ENCODE measurements at regions not wholly inside any gene's neighbourhood (a gene's known extent, or its start where the extent isn't known, plus 50 kb on each side); places are given as distances from the start of the nearest gene placed in this dataset.

DNA sequence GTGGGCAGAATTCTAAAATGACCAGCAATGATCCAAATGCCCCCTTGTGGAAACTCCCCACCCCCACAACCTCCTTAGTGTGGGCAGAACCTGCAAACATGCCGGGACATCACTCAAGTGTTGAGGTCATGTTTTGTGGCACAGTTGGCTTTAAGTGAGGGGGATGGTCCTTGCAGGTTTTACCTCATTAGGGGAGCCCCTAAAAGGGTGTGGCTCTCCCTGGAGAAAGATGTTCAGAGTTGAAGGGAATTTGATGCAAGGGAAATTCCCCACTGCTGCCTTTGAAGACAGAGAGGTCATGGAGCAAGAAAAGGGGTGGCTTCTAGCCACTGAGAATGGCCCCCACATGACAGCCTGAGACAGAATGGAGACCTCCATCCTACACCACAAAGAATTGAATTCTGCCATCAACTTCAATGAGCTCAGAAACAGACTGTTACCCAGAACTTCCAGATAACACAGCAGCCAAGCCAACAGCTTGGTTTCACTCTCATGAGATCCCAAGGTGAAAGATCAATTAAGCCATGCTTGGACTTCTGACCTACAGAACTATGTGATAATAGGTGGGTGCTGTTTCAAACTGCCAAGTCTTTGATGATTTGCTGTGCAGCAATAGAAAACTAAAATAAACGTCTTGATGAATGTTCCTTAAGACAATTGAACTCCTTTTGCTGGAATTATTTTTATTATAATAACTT, 103.4 kb downstream of the MED10 start:
- no peak for TF ChIP-seq POLR2A (IDR thresholded peaks at IDR 0.05)
- TF ChIP-seq, protein P1, sequence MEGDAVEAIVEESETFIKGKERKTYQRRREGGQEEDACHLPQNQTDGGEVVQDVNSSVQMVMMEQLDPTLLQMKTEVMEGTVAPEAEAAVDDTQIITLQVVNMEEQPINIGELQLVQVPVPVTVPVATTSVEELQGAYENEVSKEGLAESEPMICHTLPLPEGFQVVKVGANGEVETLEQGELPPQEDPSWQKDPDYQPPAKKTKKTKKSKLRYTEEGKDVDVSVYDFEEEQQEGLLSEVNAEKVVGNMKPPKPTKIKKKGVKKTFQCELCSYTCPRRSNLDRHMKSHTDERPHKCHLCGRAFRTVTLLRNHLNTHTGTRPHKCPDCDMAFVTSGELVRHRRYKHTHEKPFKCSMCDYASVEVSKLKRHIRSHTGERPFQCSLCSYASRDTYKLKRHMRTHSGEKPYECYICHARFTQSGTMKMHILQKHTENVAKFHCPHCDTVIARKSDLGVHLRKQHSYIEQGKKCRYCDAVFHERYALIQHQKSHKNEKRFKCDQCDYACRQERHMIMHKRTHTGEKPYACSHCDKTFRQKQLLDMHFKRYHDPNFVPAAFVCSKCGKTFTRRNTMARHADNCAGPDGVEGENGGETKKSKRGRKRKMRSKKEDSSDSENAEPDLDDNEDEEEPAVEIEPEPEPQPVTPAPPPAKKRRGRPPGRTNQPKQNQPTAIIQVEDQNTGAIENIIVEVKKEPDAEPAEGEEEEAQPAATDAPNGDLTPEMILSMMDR (IDR thresholded peaks at IDR 0.05), result no peak

Data from Peyer's patch (tissue), 4 donors.